ENCODE measurements at regions not wholly inside any gene's neighbourhood (a gene's known extent, or its start where the extent isn't known, plus 50 kb on each side); places are given as distances from the start of the nearest gene placed in this dataset.

DNA sequence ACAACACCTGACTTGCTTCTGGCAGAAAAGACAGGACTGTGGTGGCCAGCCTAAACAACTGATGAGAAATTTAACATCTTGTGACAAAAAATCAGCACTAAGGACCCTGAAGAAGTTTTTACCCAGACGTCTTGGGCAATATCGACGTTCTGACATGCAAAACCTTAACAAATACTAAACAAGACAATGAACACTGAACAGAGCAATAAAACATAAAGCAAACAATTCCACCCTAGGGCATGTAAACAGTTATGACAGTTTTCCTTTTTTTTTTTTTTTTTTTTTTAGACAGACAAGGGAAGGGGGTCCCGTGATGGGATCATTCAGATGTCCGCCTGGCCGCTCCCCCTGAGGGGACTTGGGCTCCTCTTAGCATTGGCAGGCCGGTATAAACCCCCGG lies 738.0 kb downstream of the SI start:
- TF ChIP-seq, protein P1, sequence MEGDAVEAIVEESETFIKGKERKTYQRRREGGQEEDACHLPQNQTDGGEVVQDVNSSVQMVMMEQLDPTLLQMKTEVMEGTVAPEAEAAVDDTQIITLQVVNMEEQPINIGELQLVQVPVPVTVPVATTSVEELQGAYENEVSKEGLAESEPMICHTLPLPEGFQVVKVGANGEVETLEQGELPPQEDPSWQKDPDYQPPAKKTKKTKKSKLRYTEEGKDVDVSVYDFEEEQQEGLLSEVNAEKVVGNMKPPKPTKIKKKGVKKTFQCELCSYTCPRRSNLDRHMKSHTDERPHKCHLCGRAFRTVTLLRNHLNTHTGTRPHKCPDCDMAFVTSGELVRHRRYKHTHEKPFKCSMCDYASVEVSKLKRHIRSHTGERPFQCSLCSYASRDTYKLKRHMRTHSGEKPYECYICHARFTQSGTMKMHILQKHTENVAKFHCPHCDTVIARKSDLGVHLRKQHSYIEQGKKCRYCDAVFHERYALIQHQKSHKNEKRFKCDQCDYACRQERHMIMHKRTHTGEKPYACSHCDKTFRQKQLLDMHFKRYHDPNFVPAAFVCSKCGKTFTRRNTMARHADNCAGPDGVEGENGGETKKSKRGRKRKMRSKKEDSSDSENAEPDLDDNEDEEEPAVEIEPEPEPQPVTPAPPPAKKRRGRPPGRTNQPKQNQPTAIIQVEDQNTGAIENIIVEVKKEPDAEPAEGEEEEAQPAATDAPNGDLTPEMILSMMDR (IDR thresholded peaks at IDR 0.05; ENCODE audit: extremely low read depth, insufficient read depth, missing control alignments) = no peak
- in situ Hi-C loops (cut with MboI; ENCODE audit: low pct_unique_long_range_greater_than_20kb, low sequenced_read_pairs, unreplicated experiment) = no loop called here
- DNase-seq (ENCODE audit: low spot score) = no peak

DNA sequence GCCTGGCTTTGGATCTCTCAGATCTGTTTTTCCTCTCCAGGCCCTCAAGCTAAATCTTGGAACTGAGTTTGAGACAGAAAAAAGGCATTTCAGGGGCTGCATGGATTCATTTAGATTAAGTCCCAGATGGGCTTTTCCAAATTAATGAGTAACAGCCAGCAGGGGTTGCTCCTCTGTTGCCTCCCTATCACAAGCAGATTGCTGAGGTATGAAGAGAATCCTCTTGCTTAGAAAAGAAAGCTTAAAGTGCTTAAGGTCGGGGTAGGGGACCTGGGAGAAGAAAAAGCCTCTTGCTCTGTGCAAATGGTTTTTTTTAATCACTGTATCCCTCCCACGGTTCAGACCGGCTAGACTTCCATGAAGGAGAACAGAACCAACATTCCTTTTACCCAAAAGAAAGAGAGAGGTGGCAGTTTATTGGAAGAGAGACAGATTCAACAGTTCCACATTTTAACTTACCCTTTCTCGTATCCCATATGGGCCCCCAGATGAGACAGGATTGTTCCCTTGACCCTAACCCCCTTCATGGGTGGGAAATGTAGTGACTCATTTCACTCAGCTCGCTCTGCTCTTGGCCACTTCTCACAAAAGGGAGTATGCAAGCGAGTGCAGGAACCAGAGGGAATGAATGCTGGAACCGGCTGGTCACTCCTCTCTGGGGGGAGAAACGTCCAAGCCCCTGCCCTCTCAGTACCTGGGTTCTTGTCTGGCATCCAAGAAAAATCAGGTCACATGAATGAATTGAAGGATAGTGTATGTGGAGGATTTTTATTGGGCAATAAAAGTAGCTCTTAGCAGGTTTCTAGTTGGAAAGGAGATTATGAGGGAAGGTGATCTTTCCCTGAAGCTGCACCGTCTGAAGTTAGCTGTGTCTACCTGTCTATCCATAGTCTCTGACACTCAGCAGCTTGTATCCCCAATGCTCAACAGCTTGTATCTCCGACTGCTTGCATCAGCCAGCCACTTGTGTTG lies 745.2 kb downstream of the SI start:
- DNase-seq (ENCODE audit: low spot score) = no peak
- in situ Hi-C loops (cut with MboI; ENCODE audit: low pct_unique_long_range_greater_than_20kb, low sequenced_read_pairs, unreplicated experiment) = no loop called here
- TF ChIP-seq, protein P1 (IDR thresholded peaks at IDR 0.05; ENCODE audit: extremely low read depth, insufficient read depth, missing control alignments) = no peak

DNA sequence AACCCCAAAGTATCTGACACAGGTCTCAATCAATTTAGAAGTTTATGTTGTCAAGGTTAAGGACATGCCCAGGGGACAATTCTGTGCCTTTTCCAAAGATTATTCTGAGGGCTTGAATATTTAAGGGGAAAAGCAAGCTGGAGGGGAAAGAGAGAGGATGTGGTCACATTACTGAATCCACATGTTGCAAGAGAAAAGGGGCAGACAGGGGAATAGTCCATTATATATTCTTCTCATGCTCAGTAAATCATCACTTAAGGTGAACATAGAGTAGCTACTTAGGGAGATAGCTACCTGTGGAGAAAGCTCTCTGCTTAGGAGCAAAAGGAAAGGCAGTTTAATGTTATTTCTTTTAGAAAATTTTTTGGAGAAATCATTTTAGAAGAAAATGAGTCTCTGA lies 751.6 kb downstream of the SI start:
- TF ChIP-seq, protein P1 (IDR thresholded peaks at IDR 0.05; ENCODE audit: extremely low read depth, insufficient read depth, missing control alignments) = no peak
- in situ Hi-C loops (cut with MboI; ENCODE audit: low pct_unique_long_range_greater_than_20kb, low sequenced_read_pairs, unreplicated experiment) = no loop called here
- no peak for DNase-seq (ENCODE audit: low spot score)

DNA sequence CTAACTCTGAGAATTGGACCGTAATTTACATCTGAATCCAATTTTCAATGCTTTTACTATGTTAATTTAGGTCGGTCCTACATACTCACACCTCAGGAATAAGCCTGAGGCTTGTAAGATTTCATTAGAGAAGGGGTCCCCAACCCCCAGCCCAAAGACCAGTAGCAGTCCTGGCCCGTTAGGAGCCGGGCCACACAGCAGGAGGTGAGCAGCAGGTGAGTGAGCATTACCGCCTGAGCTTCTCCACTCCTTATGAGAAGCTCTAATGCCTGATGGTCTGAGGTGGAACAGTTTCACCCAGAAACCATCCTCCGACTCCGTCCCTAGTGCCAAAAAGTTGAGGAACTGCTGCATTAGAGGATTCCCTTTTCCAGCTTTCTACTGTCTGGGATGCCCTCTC lies 757.3 kb downstream of the SI start:
- TF ChIP-seq, protein P1 (IDR thresholded peaks at IDR 0.05; ENCODE audit: extremely low read depth, insufficient read depth, missing control alignments) = no peak
- no peak for DNase-seq (ENCODE audit: low spot score)
- in situ Hi-C loops (cut with MboI; ENCODE audit: low pct_unique_long_range_greater_than_20kb, low sequenced_read_pairs, unreplicated experiment) = no loop called here

DNA sequence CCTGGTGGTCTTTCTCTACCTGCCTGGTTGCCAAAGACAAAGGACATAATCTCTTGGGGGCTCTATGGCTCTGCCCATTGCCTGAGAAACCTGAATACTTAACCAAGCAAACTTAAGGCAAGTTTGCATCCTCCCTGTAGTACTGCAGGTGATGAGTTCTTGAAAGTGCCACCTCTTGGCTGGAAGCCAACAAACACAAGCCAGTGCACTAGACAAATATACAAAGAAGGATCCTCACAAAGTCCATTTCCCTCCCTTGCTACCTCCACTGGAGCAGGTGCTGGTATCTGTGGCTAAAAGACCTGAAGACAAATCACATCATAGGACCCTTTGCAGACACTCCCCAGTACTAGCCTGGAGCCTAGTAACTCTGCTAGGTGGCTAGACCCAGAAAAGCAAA lies 772.3 kb downstream of the SI start:
- TF ChIP-seq, protein P1 (IDR thresholded peaks at IDR 0.05; ENCODE audit: extremely low read depth, insufficient read depth, missing control alignments) = no peak
- DNase-seq (ENCODE audit: low spot score) = no peak
- in situ Hi-C loops (cut with MboI; ENCODE audit: low pct_unique_long_range_greater_than_20kb, low sequenced_read_pairs, unreplicated experiment) = no loop called here

DNA sequence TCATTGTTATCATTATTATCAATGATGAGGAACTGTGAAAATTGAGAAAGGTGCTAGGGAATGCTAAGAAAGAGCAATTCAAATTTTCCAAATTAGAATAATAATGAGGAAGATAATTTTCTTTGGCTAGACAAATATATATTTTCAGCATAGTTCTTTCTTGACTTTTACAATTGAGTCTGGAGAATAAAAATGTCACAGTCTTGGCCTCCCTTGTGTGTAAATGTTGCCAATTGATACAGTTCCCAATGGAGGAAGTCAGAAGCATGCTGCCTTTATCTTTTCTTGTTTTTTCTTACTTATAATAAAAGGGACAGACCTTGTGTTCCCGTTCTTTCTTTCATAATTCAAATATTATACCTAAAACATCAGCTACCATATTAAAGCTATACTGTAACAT lies 774.4 kb downstream of the SI start:
- no peak for DNase-seq (ENCODE audit: low spot score)
- in situ Hi-C loops (cut with MboI; ENCODE audit: low pct_unique_long_range_greater_than_20kb, low sequenced_read_pairs, unreplicated experiment) = no loop called here
- TF ChIP-seq, protein P1 (IDR thresholded peaks at IDR 0.05; ENCODE audit: extremely low read depth, insufficient read depth, missing control alignments) = no peak

Data from GM13977 (cell line).